HEK293 (cell line): ENCODE measurements at regions not wholly inside any gene's neighbourhood (a gene's known extent, or its start where the extent isn't known, plus 50 kb on each side); places are given as distances from the start of the nearest gene placed in this dataset.

Source experiments
- CTCF ChIA-PET: fragments of 350-600 bp; formaldehyde crosslinking; extraction: SDS; loops from one replicate; lab custom pipeline; 2021; ENCODE audit warnings: antibody characterized with exemption; lab: Yijun Ruan, JAX
- POLR2A ChIA-PET: fragments of 300-600 bp; formaldehyde crosslinking; extraction: SDS; loops from one replicate; lab custom pipeline; 2020; ENCODE audit warnings: antibody characterized with exemption, inconsistent platforms; lab: Yijun Ruan, JAX
- H3K27ac ChIP-seq: fragments of 200-500 bp; sonication (Bioruptor generic); 2 replicates; pipeline ENCODE4 v1.5.1; 2014; ENCODE audit warnings: low read depth, low read length, control low read depth, inconsistent platforms; ENCODE audit errors: extremely low read depth
- H3K36me3 ChIP-seq, 2 experiments: fragments of 200-500 bp in 1 of 2; sonication (Bioruptor generic) in 1 of 2; 1 replicate in 1 of 2; 2 replicates in 1 of 2; pipeline ENCODE4 v1.5.1; 2014 to 2017; ENCODE audit warnings: inconsistent platforms in 2 of 2, low read length in 2 of 2; ENCODE audit not compliant: control insufficient read depth in 2 of 2, insufficient read depth in 1 of 2
- H3K4me1 ChIP-seq: fragments of 200-500 bp; sonication (Bioruptor generic); 2 replicates; pipeline ENCODE4 v1.5.1; 2014; ENCODE audit warnings: mild to moderate bottlenecking, low read length, inconsistent platforms; ENCODE audit not compliant: control insufficient read depth, insufficient read depth
- H3K4me3 ChIP-seq: 2 replicates; pipeline ENCODE4 v1.5.1; 2011; ENCODE audit warnings: low read depth, mild to moderate bottlenecking, control low read depth, low read length, moderate library complexity
- H3K9me3 ChIP-seq: fragments of 200-500 bp; sonication (Bioruptor generic); 2 replicates; pipeline ENCODE4 v1.5.1; 2014; ENCODE audit warnings: low read depth, low read length, inconsistent platforms; ENCODE audit not compliant: control insufficient read depth, insufficient read depth
- CTCF ChIP-seq: fragments of 450-650 bp; formaldehyde crosslinking; IDR thresholded peaks from 2 replicates; pipeline ENCODE4 v1.5.1; 2016; ENCODE audit warnings: missing biosample characterization, missing genetic modification characterization
- GLI4 ChIP-seq: fragments of 450-650 bp; formaldehyde crosslinking; IDR thresholded peaks from 2 replicates; pipeline ENCODE4 v1.5.1; 2016; ENCODE audit warnings: missing biosample characterization, missing genetic modification characterization
- HOXA7 ChIP-seq: sonication (generic); formaldehyde crosslinking; IDR thresholded peaks from 2 replicates; pipeline ENCODE4 v1.8.1; 2022; ENCODE audit warnings: missing genetic modification reagents, borderline replicate concordance
- KLF10 ChIP-seq: fragments of 450-650 bp; IDR thresholded peaks from 2 replicates; pipeline ENCODE4 v1.5.1; 2018; ENCODE audit warnings: missing biosample characterization, mild to moderate bottlenecking, missing genetic modification characterization
- KLF16 ChIP-seq: fragments of 450-650 bp; formaldehyde crosslinking; IDR thresholded peaks from 2 replicates; pipeline ENCODE4 v1.5.1; 2017; ENCODE audit warnings: missing biosample characterization, missing genetic modification characterization
- PATZ1 ChIP-seq: fragments of 450-650 bp; formaldehyde crosslinking; IDR thresholded peaks from 2 replicates; pipeline ENCODE4 v1.5.1; 2016; ENCODE audit warnings: missing biosample characterization, missing genetic modification characterization
- SETDB1 ChIP-seq: IDR thresholded peaks from one replicate; pipeline ENCODE4 v1.6.1; 2017; ENCODE audit warnings: mild to moderate bottlenecking, low read length, moderate library complexity, mixed read lengths; ENCODE audit not compliant: insufficient read length
- SP2 ChIP-seq: fragments of 450-650 bp; formaldehyde crosslinking; IDR thresholded peaks from 2 replicates; pipeline ENCODE4 v1.5.1; 2016; ENCODE audit warnings: missing biosample characterization, missing genetic modification characterization
- TSHZ1 ChIP-seq: fragments of 450-650 bp; formaldehyde crosslinking; IDR thresholded peaks from 2 replicates; pipeline ENCODE4 v1.5.1; 2016; ENCODE audit warnings: missing biosample characterization, missing genetic modification characterization, borderline replicate concordance
- YY1 ChIP-seq: fragments of 450-650 bp; formaldehyde crosslinking; IDR thresholded peaks from 2 replicates; pipeline ENCODE4 v1.5.1; 2018; ENCODE audit warnings: missing biosample characterization, missing genetic modification characterization
- ZBTB11 ChIP-seq: fragments of 450-650 bp; formaldehyde crosslinking; conservative IDR thresholded peaks from 2 replicates; pipeline ENCODE4 v1.5.1; 2016; ENCODE audit warnings: low read depth, missing biosample characterization, missing genetic modification characterization
- ZNF146 ChIP-seq: fragments of 450-650 bp; formaldehyde crosslinking; IDR thresholded peaks from 2 replicates; pipeline ENCODE4 v1.5.1; 2016; ENCODE audit warnings: missing biosample characterization, missing genetic modification characterization
- ZNF184 ChIP-seq: fragments of 450-650 bp; IDR thresholded peaks from 2 replicates; pipeline ENCODE4 v1.5.1; 2018; ENCODE audit warnings: missing biosample characterization, mild to moderate bottlenecking, missing genetic modification characterization
- ZNF280D ChIP-seq: fragments of 450-650 bp; formaldehyde crosslinking; IDR thresholded peaks from 2 replicates; pipeline ENCODE4 v1.5.1; 2016; ENCODE audit warnings: missing biosample characterization, missing genetic modification characterization
- ZNF341 ChIP-seq: fragments of 450-650 bp; formaldehyde crosslinking; IDR thresholded peaks from 2 replicates; pipeline ENCODE4; 2016; ENCODE audit warnings: low read depth, missing biosample characterization, missing genetic modification characterization
- ZNF366 ChIP-seq: fragments of 450-650 bp; formaldehyde crosslinking; conservative IDR thresholded peaks from 2 replicates; pipeline ENCODE4 v1.5.1; 2016; ENCODE audit warnings: missing biosample characterization, missing genetic modification characterization
- ZNF548 ChIP-seq: fragments of 450-650 bp; formaldehyde crosslinking; IDR thresholded peaks from 2 replicates; pipeline ENCODE4 v1.5.1; 2016; ENCODE audit warnings: missing biosample characterization, missing genetic modification characterization
- ZNF549 ChIP-seq: fragments of 450-650 bp; IDR thresholded peaks from 2 replicates; pipeline ENCODE4 v1.5.1; 2018; ENCODE audit warnings: missing biosample characterization, missing genetic modification characterization, mild to moderate bottlenecking, inconsistent platforms, moderate library complexity
- ZNF600 ChIP-seq: fragments of 450-650 bp; formaldehyde crosslinking; IDR thresholded peaks from 2 replicates; pipeline ENCODE4 v1.5.1; 2016; ENCODE audit warnings: missing biosample characterization, missing genetic modification characterization
- ZNF626 ChIP-seq: fragments of 450-650 bp; sonication (Bioruptor Pico); formaldehyde crosslinking; IDR thresholded peaks from 2 replicates; pipeline ENCODE4 v1.5.1; 2018; ENCODE audit warnings: missing biosample characterization, missing genetic modification characterization, inconsistent platforms
- ZNF776 ChIP-seq: fragments of 450-650 bp; formaldehyde crosslinking; IDR thresholded peaks from 2 replicates; pipeline ENCODE4 v1.5.0; 2017; ENCODE audit warnings: missing biosample characterization, missing genetic modification characterization, borderline replicate concordance
- ZNF837 ChIP-seq: fragments of 450-650 bp; formaldehyde crosslinking; IDR thresholded peaks from 2 replicates; pipeline ENCODE4 v1.5.1; 2016; ENCODE audit warnings: missing biosample characterization, missing genetic modification characterization
- ZSCAN5A ChIP-seq: fragments of 450-650 bp; formaldehyde crosslinking; IDR thresholded peaks from 2 replicates; pipeline ENCODE4 v1.5.1; 2016; ENCODE audit warnings: missing biosample characterization, missing genetic modification characterization

- TF ChIP-seq ZNF280D (no peak), ZNF626 (tag by site-specific recombination) (no peak), SP2 (tag by site-specific recombination) (no peak), ZNF548 (no peak)
Measured at GRCh38 chr6:163773646-163774045, 359.1 kb downstream of the QKI start (continued).

GRCh38 chr6:163772701-163773100, 358.2 kb downstream of the QKI start:
- CTCF ChIA-PET: no interaction called here
- Histone ChIP-seq H3K4me1 (no peaks in the 10 kb centered on the region), H3K9me3 (no peaks in the 10 kb centered on the region), H3K27ac (no peak overlapping the region), H3K4me3 (no peak overlapping the region), H3K36me3 (no peaks in the 10 kb centered on the region)
- POLR2A ChIA-PET: no interaction called here
- TF ChIP-seq ZNF837 (tag by site-specific recombination): no peak
- no peak for TF ChIP-seq ZNF366
- TF ChIP-seq ZNF776 (tag by site-specific recombination): no peak
- TF ChIP-seq KLF16 (tag by site-specific recombination): no peak
- no peak for TF ChIP-seq SETDB1
- no peak for TF ChIP-seq GLI4
- TF ChIP-seq ZSCAN5A (tag by site-specific recombination): no peak
- no peak for TF ChIP-seq YY1 (tag by site-specific recombination)
- TF ChIP-seq PATZ1 (tag by site-specific recombination): no peak
- TF ChIP-seq ZNF600: no peak
- no peak for TF ChIP-seq KLF10 (tag by site-specific recombination)
- TF ChIP-seq ZNF341: no peak
- TF ChIP-seq CTCF (tag by site-specific recombination): no peak
- no peak for TF ChIP-seq TSHZ1 (tag by site-specific recombination)
- TF ChIP-seq ZNF549 (tag by site-specific recombination): no peak
- no peak for TF ChIP-seq ZBTB11 (tag by site-specific recombination)
- TF ChIP-seq ZNF184 (tag by site-specific recombination): no peak
- no peak for TF ChIP-seq ZNF146 (tag by site-specific recombination)
- TF ChIP-seq HOXA7 (CRISPR knock-in tag): no peak
